ENCODE measurements at regions not wholly inside any gene's neighbourhood (a gene's known extent, or its start where the extent isn't known, plus 50 kb on each side); places are given as distances from the start of the nearest gene placed in this dataset.

GRCh38 chr3:168575750-168576149 is 480.0 kb upstream of the GOLIM4 start (continued):
- TF ChIP-seq REST (IDR thresholded peaks at IDR 0.05; ENCODE audit: unreplicated experiment), result no peak

DNA sequence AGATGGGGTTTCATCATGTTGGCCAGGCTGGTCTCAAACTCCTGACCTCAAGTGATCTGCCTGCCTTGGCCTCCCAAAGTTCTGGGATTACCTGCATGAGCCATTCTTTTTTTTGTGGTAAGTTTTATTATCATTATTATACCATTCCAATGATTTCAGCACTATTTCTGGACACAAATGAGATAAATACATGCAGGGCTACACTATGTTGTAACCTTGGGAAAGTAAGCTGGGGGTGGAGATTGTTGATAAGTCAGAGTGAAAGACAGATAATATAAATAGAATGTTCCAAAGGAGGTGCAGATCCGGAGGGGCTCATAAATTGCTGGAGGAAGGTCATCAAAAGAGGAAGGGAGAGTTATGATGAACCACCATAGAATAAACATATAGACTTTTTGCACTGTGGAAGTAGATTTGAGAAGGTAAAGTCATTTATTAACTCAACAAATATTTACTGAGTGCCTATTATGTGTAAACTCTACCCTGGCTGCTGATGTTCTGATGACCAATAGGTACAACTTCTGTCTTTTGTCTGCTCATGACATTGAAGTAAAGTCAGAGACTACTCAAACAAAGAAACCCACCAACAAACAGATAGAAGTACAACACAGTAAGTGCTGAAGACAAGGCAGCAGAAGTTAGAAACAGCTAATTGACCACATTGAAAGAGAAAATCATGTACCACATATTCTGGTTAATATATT is 478.9 kb upstream of the GOLIM4 start:
- no peak for DNase-seq (ENCODE audit: low spot score)
- no peaks in the 10 kb centered on the region for H3K27me3 Mint-ChIP-seq (ENCODE audit: insufficient read depth, low read depth, poor library complexity)

More for the DNA sequence above, 478.9 kb upstream of the GOLIM4 start:
- Mint-ChIP-seq H3K36me3 (ENCODE audit: low read depth) (peaks cover 4% of the 10 kb centered on the region; the same call in 2 of the 3 replicates), H3K9me3 (no peaks in the 10 kb centered on the region; the same call in 2 of the 3 replicates), H3K4me3 (no peak overlapping the region), H3K27ac (no peak overlapping the region), H3K4me1 (peaks cover 5% of the 10 kb centered on the region; the same call in 2 of the 3 replicates)
- H3K9me2 ChIP-seq (ENCODE audit: insufficient read depth), result no peaks in the 10 kb centered on the region
- TF ChIP-seq JUNB (IDR thresholded peaks at IDR 0.05; ENCODE audit: unreplicated experiment), result no peak
- no peak for TF ChIP-seq ZNF114 (CRISPR knock-in tag; IDR thresholded peaks at IDR 0.05)
- TF ChIP-seq CREB1 (CRISPR knock-in tag; IDR thresholded peaks at IDR 0.05; ENCODE audit: low read depth), result no peak
- no peak for TF ChIP-seq EZH2 (IDR thresholded peaks at IDR 0.05; ENCODE audit: low read depth, unreplicated experiment)
- no peak for TF ChIP-seq POLR2AphosphoS5 (IDR thresholded peaks at IDR 0.05; ENCODE audit: low read depth)
- no peak for TF ChIP-seq REST (IDR thresholded peaks at IDR 0.05; ENCODE audit: unreplicated experiment)
- no peak for TF ChIP-seq EZH2phosphoT487 (IDR thresholded peaks at IDR 0.05; ENCODE audit: unreplicated experiment)
- no peak for TF ChIP-seq ZNF331 (CRISPR knock-in tag; IDR thresholded peaks at IDR 0.05; ENCODE audit: low read depth)
- TF ChIP-seq, protein P1, sequence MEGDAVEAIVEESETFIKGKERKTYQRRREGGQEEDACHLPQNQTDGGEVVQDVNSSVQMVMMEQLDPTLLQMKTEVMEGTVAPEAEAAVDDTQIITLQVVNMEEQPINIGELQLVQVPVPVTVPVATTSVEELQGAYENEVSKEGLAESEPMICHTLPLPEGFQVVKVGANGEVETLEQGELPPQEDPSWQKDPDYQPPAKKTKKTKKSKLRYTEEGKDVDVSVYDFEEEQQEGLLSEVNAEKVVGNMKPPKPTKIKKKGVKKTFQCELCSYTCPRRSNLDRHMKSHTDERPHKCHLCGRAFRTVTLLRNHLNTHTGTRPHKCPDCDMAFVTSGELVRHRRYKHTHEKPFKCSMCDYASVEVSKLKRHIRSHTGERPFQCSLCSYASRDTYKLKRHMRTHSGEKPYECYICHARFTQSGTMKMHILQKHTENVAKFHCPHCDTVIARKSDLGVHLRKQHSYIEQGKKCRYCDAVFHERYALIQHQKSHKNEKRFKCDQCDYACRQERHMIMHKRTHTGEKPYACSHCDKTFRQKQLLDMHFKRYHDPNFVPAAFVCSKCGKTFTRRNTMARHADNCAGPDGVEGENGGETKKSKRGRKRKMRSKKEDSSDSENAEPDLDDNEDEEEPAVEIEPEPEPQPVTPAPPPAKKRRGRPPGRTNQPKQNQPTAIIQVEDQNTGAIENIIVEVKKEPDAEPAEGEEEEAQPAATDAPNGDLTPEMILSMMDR (conservative IDR thresholded peaks at IDR 0.05; ENCODE audit: low read depth in 2 of 2), result no peak
- TF ChIP-seq NANOG (IDR thresholded peaks at IDR 0.05; ENCODE audit: borderline replicate concordance), result no peak
- no peaks in the 10 kb centered on the region for H3K36me3 ChIP-seq (ENCODE audit: insufficient read depth)
- H3K4me3 ChIP-seq, result no peak overlapping the region
- H3K27ac ChIP-seq (ENCODE audit: low read depth), result no peak overlapping the region
- H2AFZ ChIP-seq, result no peak overlapping the region
- H3K4me2 ChIP-seq, result no peak overlapping the region
- no peaks in the 10 kb centered on the region for H3K27me3 ChIP-seq (ENCODE audit: insufficient read depth)
- ATAC-seq, result no peak
- no peaks in the 10 kb centered on the region for H4K20me1 ChIP-seq (replicated peaks; ENCODE audit: insufficient read depth)
- no peaks in the 10 kb centered on the region for H3K79me2 ChIP-seq (replicated peaks; ENCODE audit: insufficient read depth)
- no peaks in the 10 kb centered on the region for H3F3A ChIP-seq (replicated peaks; ENCODE audit: low read depth)
- 0 out of 2 replicates have a peak, but pooled peaks cover 2% of the 10 kb centered on the region for H3K4me1 ChIP-seq (ENCODE audit: insufficient read depth)

Data from GM23338 (cell line).